ENCODE measurements at regions not wholly inside any gene's neighbourhood (a gene's known extent, or its start where the extent isn't known, plus 50 kb on each side); places are given as distances from the start of the nearest gene placed in this dataset.

DNA sequence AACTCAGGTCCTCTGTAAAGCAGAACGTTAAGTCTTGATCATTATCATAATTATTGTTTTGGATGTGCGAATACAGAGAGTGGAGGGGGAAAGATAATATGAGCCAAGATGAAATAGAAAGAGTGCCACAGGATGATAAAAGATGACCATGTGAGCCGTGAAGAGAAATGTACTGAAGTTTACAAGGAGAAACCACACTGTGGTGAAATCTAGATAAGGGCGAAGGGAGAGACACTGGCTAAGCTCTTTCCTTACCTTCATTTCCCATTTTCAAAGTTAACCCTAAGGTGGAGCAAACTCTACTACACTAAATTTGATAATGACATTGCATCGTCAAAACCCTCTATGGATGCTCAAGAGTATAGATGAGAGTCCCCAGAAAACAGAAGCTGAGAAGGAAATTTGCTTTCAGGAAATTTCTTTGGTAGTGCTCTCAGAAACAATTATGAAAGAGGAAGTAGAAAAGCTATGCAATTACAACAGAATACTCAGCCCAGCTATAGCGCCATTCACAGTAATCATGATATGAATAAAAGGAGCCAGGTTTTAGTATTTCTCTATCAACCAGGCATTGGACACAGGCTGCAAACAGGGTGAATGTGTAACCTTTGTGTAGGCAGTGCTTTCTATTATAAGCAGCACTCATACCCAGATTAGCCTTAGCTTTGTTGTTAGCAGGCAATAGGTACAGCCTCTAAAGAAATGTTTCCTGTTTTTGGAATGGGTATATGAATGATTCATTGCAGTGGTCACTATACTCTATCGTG is 1080.7 kb downstream of the GRIK2 start:
- DNase-seq = no peak

DNA sequence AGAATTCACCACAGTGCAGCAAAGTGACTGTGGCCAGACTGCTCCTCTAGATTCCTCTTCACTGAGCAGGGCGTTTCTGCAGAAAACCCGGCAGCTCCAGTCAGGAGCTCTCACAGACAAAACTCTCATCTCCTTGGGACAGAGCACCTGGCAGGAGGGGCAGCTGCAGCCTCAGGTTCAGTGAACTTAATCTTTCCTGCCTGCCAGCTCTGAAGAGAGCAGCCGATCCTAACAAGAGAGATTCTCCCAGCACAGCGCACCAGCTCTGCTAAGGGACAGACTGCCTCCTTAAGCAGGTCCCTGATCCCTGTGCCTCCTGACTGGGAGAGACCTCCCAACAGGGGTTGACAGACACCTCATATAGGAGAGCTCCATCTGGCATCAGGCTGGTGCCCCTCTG is 1065.5 kb downstream of the GRIK2 start:
- DNase-seq = no peak

DNA sequence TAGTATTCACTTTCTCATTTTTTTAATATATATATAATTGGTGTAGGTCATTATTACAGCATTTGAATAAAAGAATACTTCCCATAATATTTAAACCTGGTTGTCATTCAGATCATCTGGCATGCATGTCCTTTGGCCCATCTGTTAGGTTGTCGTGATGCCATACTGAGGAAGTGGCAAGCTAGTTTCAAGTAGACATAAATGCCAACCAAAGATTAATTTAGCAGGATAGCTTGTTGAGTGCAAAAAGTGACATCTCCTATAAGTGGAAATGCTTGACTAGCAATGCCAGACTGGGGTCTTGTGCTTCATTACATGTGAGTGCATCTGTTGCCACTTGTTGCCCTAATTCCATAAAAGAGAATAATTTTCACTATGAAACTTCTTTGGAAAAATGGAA is 1044.7 kb downstream of the GRIK2 start:
- DNase-seq = no peak

DNA sequence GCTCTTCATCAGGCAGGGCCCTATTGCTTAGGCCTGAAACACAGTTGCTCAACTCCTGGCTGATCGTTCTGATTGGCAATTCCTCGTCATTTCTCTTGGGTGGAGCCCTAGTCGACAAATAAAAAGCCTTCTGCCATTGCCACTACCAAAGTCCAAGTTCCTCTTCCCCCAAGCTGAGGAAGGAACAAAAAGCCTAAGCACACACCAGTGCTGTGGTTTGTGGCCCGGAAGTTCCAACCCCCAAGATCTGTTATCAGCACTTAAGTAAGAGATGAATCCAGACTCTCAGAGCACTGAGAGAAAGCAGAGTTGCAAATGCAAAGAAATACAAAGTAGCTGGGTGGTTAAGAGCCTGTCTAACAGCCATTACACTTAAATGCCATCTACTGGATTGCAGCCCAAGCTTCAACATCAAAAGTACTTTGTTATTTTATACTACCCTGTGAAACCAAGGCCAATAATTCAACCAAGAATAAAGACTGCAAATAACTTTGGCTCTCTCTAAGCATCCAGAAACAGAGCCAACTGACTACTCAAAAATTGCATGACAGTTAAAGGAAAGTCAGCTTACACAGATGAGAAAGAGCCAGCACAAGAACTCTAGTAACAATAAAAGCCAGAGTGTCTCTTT is 1024.0 kb downstream of the GRIK2 start:
- DNase-seq = no peak

DNA sequence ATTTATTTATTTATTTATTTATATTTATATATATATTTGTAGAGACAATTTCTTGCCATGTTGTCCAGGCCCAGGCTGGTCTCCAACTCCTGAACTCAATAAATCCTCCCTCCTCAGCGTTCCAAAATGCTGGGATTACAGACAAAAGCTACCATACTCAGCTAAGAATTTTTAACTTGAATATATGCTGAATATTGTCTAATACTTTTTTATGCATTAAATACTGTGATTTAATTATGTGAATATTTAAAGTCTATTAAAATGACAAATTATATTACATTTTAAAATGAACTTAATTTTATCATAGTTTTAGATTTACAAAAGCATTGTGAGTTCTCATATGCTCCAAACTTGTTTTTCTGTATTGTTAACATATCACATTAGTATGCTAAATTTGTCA is 1022.4 kb downstream of the GRIK2 start:
- no peak for DNase-seq

DNA sequence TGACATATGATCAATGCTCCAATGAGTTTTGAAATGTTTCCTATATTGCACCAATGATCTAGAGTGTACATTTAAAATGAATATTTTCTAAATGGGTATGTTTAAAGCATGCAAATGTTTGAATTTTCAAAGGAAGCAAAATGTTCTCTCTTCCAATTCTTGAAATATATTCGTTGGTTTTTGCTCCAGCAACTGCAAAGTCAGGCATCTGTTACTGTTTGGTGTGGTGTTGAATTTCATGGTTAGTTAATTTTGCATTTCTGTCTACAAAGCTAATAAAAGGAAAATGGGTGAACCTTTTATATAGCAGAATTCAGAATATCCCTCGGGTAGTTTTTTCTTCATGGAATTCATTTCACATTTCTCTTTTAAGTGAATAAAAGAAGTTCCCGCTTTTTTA is 1018.3 kb downstream of the GRIK2 start:
- DNase-seq = no peak

DNA sequence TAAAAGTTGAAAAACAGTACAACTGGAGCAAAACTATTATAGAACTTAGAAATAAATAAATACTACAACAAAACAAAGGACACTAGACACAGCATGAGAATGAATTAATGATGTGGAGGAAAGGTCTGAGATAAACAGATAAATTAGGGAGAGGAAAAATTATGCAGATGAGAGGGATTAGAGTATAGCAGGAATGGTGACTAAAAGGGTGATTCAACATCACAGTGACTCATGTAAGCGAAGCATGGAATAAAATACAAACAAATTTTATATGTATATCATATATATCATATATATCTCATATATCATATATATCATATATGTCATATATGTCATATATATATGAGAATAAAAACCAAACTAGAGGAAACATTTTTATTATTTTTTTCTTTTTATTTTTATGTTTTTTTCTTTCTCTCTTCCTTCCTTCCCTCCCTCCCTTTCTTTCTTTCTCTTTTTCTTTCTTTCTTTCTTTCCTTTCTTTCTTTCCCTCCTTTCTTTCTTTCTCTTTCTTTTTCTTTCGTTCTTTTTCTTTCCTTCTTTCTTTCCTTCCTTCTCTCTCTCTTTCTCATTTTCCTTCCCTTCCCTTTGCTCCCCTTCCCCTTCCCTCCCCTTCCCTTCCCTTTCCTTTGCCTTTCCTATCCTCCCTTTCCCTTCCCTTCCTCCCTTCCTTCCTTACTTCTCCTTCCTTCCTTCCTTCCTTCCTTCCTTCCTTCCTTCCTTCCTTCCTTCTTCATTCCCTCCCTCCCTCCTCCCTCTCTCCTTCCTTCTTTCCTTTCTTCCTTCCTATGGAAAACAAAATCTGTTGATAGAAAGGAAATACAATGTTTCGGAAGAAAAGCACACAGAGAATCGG is 1014.6 kb downstream of the GRIK2 start:
- no peak for DNase-seq

DNA sequence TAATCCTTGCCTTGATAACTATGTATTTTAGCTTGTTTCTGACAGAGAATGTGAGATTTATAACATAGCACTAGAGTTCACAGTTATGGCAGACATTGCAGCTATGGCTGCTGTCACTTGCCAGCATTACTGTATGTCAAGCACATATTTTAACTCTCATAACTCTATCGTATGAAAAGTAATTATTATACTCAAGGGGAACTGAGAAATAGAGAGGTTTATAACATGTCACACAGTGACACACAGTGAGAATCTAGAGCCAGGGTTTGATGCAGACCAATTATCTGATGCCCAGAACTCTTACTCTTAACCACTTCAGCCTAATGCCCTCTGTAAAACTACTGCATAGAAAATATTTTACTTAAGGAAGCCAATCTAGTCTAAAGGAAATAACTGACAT is 1012.4 kb downstream of the GRIK2 start:
- no peak for DNase-seq

DNA sequence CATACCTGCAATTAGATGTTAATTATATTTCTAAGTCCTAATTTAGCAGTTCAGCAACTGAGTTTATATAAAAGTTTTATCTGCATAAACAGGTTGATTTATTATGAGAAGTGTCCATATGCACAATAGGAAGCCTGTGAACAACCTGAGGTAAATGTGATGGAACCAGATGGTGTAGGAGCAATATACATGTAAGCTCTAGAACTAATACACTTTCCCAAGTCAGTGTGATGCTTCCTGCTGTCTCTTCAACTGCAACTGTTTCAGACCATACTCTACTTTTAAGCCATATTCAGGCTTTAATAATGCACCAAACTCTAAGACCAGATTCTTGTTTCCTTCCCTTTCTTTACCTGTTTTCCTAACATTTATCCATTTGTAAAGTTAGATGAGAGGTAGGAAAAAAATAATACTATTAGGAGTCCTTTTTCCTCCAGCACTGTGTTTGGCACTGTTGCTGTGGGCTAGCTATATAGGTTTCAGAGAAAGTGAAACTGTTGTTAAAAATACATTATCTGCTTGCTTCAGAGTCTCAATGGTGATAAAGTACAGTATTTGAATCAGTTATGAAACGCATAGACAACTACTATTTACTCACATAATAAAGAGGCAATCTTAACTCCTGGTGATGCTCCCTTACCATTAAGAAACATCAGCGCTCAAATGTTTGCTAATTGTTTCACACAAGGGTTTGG is 1009.3 kb downstream of the GRIK2 start:
- no peak for DNase-seq

DNA sequence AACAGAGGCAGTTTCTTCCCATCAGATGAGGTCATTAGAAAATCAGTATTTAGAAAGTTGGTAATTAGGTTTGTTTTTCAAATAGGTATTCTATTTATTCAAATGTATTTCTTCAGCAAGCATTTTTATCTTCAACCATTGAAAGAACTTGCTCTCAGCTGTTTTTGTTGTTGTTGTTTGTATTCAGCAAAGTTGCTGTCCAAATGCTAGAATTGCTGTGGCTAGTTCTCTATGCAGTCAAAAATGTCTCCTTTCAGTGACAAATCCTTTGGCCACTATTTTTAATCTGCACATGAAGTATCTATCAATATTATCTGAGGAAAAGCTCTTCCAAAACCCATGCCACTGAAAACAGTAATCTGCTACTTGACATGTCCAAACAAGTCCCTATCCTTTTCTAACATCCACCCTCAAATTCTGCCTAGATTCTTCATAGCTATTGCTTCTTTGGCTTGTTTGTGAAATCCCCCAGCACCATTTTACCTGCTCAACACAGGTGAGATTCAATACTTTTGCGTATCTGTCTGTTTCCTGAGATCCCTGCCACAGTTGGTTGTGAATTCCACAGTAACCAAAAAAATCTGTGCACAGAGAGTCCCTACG is 1005.4 kb downstream of the GRIK2 start:
- no peak for DNase-seq

DNA sequence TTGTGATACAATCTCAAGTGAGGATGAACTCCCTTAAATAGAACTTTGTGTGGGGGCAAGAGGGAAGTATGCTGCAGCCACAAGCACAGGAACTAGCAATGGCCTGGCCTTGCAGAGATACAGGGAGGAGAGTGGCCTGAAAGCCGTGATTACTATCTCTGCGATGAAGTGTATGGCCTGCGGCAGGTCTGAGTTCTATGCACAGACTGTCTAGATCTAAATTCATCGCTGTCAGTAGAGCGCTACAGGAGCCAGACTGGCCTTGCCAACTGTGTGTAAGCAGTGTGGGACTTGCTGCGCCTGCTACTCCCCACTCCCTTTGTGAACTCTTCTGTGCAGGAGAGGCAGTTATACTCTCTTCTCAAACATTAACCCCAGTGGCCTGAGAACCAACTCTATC is 997.0 kb downstream of the GRIK2 start:
- DNase-seq = no peak

DNA sequence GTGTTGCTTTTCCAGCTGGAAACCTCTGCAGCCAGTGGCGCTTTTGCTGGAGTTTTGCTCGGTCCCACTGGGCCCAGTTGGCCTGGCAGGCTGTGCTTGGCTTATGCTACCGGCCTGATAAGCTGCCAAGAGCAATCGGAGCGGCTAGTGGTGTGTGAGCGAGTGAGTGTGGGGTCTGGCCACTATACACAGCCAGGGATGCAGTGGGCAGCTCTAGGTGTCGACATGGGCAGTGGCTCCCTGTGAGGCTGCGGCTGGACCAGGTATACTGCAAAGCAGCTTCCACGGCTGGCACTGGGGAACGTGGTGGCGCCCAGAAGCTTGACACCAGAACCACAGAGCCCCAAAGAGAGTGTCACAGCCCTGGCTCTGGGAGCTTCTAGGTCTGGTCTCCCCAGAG is 996.5 kb downstream of the GRIK2 start:
- DNase-seq = no peak

DNA sequence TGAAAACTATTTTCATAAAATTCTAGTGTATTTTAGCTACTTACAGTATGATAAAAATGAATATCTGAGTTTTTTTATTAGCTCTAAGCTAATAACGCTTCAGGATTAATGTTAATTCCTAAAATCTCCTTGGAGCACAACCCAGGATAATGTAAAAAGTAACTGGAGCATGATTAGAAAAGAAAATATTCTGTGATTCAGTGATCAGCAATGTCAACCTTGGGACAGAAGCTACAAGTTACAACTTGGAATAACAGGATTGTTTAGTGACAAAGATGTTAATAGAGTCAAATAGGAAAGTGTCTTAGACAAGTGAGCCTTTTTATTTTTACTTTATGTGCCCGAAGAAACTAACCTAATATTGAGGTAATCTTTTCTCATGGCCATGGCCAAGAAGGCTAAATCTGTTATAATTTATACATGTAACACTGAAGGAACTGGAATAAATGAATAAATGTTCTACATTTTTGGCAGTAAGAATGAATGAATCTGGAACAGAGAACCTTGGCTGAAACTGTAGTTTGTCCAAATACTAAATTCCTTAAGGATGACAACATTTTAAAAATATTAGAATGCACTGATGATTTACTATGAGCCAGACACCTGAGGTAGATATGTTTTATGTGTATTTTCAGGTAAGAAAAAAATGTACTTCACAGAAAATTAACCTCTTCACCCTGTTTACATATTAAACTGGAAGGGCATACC is 994.0 kb downstream of the GRIK2 start:
- no peak for DNase-seq

DNA sequence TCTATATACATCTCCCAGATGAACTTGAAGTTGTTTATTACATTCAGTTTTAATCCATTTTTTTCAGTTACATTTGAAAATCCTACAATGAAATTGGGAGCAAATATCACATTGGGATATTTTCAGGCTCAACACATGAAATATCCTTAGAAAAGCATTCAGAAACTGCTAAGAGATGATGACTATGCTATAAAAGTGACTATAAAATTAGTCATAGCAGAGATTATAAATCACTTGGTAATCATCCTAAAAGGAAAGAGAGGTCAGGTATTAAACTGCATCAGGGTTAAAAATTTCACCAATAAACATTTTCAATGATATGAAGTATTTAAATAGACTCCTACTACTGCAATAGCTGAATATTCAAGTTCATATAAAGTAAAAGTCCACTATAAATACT is 987.7 kb downstream of the GRIK2 start:
- no peak for DNase-seq

DNA sequence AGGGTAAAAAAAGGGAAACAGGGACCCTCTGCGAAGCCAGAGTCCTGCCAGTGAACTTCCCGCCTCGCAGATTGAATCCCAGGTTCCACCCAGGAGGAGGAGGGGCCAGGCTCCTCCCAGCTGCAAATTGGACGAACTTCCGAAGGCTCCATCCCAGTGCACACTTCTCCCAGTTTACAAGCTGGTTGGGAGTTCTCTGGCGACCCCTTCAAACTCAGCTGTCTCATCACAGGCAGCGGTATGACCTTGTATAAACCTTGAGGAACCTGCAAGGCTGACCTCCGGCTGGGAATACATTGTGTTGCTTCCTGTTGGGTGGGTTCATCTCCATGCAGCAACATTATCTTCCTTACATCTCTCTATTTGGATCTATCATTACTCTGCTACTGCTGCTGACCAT is 962.7 kb downstream of the GRIK2 start:
- no peak for DNase-seq

DNA sequence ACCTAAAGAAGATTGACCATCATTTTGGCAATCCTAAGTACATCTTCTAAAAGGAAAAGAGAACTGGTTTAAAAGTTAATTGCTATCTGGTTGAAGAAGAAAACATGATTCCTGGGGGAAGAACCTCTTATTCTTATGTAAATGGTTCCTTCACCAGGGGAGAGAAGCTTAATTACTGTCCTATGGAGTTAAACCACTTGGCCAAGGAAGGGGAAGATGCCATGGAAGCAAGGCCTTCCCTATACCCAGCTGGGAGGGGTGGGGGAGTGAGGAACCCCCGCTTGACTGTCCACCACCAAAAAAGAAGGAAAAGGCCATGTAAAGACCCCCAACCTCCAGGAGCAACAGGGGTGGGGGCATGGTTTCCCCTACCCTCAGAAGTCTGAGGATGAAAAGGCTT is 962.1 kb downstream of the GRIK2 start:
- DNase-seq = no peak

DNA sequence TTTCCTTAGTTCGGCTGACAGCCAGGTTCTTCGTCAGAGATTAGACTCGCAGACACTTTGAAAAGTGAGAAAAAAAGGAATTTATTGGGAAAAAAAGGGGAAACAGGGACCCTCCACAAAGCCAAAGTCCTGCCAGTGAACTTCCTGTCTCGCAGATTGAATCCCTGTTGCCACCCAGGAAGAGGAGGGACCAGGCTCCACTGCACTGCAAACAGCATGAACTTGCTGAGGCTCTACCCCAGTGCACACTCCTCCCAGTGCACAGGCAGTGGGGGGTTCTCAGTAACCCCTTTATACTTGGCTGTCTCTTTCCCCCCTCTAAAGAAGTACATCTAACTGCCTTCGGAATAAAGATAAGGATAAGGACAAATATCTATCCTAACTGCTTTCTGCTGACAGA is 959.0 kb downstream of the GRIK2 start:
- DNase-seq = no peak

DNA sequence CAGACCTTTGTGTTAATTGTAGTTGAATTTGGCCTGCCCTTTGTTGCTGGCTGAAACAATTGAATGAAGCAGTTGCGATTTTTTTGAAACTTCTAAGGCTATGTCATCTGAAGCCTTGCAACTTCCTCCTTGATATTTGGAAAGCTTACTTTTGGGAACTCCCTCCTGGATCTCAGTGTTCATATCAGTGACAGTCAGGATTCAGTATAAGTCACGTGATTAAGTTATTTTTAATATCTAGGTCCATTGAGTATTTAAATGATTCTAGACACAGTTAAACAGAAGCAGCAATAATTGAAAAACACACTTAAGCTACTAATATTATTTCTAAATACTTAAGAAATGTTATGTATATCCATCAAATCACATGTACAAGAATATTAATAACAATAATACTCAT is 951.3 kb downstream of the GRIK2 start:
- DNase-seq = no peak

DNA sequence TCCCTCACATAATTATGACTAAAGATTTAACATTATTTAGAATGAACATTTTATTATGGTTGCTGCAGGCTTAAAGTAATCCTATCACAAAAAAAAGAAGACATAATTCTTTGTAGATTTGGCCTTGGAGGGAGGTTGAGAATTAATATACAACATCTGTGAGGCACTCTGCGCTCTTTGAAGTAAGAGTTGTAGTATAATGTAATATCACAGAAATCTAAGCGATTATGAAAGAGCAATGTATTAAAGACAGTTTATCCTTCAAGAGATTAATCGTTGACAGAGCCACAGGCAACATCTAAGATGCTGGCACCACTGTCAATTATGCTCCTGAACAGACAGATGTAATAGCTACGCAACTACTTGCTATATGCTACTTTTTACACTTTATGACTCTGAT is 946.8 kb downstream of the GRIK2 start:
- no peak for DNase-seq

DNA sequence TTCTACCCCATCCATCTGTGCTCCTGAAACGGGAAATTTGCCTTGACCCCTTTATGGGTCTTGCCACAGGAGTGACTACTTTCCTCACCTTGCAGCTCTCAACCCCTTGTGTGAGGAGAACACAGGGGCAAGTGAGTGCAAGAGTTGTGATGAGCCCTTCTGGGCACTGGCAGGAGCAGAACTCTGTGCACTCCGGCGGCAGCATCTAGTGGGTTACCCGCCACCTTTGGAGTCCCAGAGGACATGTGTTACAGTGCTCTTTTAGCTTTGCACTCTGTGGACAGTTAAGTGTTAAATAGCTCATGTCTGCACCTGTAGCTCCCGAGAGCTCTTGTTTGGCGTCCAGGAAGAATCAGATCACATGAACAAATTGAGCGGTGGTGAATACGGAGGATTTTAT is 940.2 kb downstream of the GRIK2 start:
- no peak for DNase-seq

DNA sequence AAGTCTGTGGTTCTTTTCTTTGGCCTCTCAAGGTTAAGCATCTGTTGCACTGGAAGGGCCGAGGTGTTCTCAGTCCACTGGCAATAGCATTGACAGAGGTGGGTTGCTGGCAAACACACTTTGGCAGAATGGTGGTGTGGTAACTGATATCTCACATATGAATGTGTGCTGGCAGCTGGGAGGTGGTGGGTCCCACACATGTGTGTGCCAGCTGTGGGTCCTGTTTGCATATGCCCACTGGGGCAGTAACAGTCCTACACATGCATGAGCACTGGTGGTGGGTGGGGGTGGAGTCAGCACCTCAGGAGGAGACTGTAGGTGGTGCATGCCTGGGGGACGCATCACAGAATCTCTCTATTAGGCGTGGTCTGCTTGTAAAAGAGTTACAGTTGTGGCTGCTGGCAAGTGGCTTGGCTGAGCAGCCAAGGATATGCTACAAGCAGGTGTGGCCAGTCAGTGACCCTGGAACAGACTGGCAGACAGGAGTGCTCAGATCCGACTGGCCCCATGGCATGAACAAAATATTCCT is 934.3 kb downstream of the GRIK2 start:
- no peak for DNase-seq

DNA sequence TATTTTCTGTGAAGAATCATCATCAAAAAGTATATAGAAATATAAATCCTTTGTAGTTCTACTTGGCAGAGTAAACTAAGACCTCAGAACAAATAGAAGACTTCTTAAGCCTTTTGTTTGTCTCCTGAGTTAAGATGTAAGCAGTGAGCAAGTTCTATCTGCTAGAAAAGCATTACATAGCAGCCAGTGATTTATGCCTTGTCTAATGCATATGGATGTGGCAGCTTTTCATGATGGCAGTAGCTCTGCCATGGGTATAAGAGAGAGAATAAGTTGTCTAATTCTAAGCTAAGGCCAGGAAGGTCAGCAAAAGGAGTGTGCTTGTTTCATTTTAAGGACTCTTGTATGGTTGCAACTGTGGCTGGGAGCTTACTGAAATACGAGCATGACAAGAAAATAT is 920.2 kb downstream of the GRIK2 start:
- DNase-seq = no peak
